GM12892 (cell line): ENCODE measurements at regions not wholly inside any gene's neighbourhood (a gene's known extent, or its start where the extent isn't known, plus 50 kb on each side); places are given as distances from the start of the nearest gene placed in this dataset.

Experiments
- DNase-seq: peaks from one replicate; pipeline ENCODE4 v3.0.0; 2011; ENCODE audit not compliant: insufficient read length
- FAIRE-seq: peaks from 2 replicates; lab custom pipeline; 2011; peaks lifted over from hg19 to GRCh38; lab: Jason Lieb, UNC
- POLR2A ChIP-seq: IDR thresholded peaks from 2 replicates; pipeline ENCODE4 v1.6.1; 2011; ENCODE audit warnings: low read depth, low read length, control low read depth
- POLR2AphosphoS5 ChIP-seq: IDR thresholded peaks from 2 replicates; pipeline ENCODE4 v1.6.1; 2011; ENCODE audit warnings: low read depth, low read length, control low read depth
- TAF1 ChIP-seq: IDR thresholded peaks from 2 replicates; pipeline ENCODE4 v1.6.1; 2011; ENCODE audit warnings: low read depth, mild to moderate bottlenecking, control low read depth, low read length, borderline replicate concordance

DNA sequence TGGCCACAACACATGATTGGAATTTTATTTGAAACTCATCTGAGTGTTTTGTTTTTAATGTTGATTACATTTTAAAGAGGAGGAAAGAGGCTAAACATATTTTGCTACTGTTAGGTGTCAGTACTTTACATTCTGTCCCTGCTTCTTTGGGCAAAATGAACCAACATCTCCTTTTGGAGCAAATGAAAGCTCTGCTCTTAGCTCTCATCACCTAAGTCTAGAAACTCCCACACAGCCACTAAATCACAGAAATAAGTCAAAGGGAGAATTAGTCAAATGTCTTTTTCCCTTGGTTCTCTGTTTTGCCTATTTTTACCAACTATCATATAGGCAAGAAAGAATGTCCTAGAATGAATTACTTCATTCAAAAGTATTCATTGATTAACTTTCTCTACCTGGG, 666.8 kb downstream of the RNF144A start:
- TF ChIP-seq POLR2AphosphoS5 (no peak), TAF1 (no peak), POLR2A (no peak)
- DNase-seq (no peak), FAIRE-seq (no peak)

DNA sequence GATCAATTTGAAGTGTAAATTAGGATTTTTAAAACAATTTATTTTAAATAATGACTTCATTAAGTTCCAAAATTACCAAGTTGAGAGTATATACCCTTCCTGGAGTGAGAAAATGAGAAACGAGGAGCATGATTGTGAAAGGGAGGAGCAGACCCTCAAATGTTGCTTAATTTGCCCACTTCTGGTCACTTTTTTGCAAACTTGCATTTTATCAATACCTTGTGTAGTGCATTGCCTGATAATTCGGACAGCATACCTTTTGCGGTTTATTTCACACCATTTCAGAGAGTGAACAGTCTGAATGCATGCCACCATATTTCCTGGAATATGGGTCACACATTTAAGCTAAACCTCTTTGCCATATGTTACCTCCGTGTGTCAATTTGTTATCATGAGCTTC, 669.7 kb downstream of the RNF144A start:
- TF ChIP-seq POLR2AphosphoS5 = no peak
- no peak for TF ChIP-seq POLR2A
- TF ChIP-seq TAF1 = no peak
- no peak for FAIRE-seq
- DNase-seq = no peak

DNA sequence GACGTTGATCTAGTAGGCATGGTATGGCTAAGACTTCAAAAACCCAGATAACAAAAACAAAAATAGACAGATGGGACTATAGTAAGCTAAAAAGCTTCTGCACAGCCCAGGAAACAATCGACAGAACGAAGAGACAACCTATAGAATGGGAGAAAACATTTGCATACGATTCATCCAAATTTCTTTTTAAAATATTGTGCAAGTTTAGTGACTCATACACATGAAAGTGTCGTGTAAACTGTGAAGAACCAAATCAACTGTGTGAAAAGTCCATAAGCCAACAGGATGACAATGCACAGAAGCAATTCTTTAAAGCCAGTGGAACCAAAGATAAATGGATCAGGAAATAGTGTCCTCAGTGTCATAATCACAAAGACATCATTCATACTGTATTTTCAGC, 671.1 kb downstream of the RNF144A start:
- DNase-seq = no peak
- FAIRE-seq = no peak
- TF ChIP-seq TAF1 (no peak), POLR2A (no peak), POLR2AphosphoS5 (no peak)

DNA sequence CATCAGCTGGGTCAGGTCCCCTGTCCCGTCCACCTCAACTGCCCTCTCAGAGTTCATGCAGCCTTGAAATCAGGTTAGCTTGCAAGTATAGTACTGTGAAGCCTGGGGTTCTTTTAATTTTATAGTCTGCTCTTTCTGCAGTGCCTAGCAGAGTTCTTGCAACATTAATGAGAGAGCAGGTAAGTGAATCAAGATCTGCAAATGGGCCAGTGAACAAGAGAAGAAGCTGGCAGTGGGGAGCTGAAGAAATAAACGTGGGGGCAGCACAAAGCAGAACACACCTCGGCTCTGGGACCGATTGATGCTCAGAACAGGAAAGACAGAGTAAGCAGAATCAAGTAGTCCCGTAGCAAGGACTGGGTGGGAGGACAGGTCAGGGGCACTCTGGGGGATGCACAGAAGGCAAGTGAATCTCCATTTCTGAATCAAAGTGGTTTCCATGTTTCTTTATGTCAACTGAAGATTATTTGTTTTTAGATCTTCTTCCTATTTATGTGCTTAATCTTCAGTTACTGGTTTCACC, 675.5 kb downstream of the RNF144A start:
- DNase-seq (no peak), FAIRE-seq (no peak)
- TF ChIP-seq POLR2A (no peak), POLR2AphosphoS5 (no peak), TAF1 (no peak)

DNA sequence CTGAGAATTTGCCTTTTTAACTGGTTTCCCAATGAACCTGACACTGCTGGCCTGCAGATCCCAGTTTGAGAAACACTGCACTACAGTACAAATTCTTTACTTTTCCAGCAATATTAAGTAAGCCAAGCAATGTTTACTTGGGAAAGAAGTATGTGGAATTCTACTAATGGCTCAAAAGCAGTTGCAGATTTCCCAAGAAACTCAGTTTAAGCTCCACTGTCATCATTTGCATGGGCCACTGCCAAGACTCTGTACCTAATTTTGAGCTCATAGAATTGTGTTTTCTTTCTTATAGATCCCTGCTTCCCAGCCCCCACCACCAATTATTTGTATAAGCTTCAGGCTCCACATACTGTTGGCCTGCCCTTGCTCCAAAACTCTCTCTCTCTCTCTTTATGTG, 676.1 kb downstream of the RNF144A start:
- DNase-seq (no peak), FAIRE-seq (no peak)
- TF ChIP-seq POLR2AphosphoS5 (no peak), POLR2A (no peak), TAF1 (no peak)

GRCh38 chr2:7594211-7594610, 677.0 kb downstream of the RNF144A start:
- DNase-seq = no peak
- FAIRE-seq = no peak
- TF ChIP-seq POLR2AphosphoS5 (no peak), POLR2A (no peak), TAF1 (no peak)

- no peak for DNase-seq
- TF ChIP-seq TAF1 = no peak
- no peak for TF ChIP-seq POLR2A
- TF ChIP-seq POLR2AphosphoS5 = no peak
- FAIRE-seq = no peak
Observed at GRCh38 chr2:7595206-7595605, 678.0 kb downstream of the RNF144A start.

GRCh38 chr2:7598402-7598801, 681.2 kb downstream of the RNF144A start:
- FAIRE-seq (no peak), DNase-seq (no peak)
- TF ChIP-seq POLR2A (no peak), POLR2AphosphoS5 (no peak), TAF1 (no peak)

GRCh38 chr2:7599462-7600258, 682.4 kb downstream of the RNF144A start:
- DNase-seq (no peak), FAIRE-seq (no peak)
- TF ChIP-seq POLR2A (no peak), TAF1 (no peak), POLR2AphosphoS5 (no peak)

DNA sequence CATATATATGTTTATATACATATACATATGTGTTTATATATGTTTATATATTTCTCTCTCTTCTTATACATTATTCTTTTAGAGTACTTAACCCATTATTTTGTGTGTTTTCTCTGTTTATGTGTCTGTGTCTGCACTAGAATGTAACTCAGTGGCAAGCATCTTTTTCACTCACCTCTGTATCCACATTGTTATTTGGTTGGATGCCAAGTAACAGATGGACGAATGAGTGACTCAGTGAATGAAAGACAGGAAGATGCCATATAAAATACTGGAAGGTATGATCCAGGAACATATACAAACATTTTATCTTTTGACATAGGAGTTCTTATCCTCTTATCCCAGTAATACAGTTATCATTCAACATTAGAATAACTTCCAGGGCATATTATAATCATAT, 684.8 kb downstream of the RNF144A start:
- TF ChIP-seq POLR2AphosphoS5 (no peak), POLR2A (no peak), TAF1 (no peak)
- DNase-seq = no peak
- no peak for FAIRE-seq

DNA sequence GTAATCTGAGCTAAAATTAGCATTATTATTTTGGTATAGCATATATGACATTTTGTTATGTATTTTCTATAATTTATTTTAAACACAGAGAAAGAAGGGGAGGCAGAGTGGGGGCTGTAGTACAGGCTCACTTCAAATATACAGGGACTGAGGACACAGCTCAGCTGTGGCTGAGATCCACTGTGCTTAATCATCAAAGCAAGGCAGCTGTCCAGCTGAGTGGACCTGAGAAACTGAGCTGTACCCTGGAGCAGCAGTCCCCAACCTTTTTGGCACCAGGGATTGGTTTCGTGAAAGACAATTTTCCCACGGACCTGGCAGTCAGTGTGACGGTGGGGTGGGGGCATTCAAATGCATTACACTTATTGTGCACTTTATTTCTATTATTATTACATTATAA, 687.2 kb downstream of the RNF144A start:
- DNase-seq (no peak), FAIRE-seq (no peak)
- TF ChIP-seq POLR2A = no peak
- no peak for TF ChIP-seq TAF1
- TF ChIP-seq POLR2AphosphoS5 = no peak

- TF ChIP-seq TAF1 (no peak), POLR2A (no peak), POLR2AphosphoS5 (no peak)
- FAIRE-seq = no peak
- no peak for DNase-seq
Observed at GRCh38 chr2:7607441-7608173, 690.4 kb downstream of the RNF144A start.
